Gastrocnemius medialis (tissue), 4 donors: ENCODE measurements at regions not wholly inside any gene's neighbourhood (a gene's known extent, or its start where the extent isn't known, plus 50 kb on each side); places are given as distances from the start of the nearest gene placed in this dataset.

ENCODE experiments used
- POLR2A ChIP-seq, 2 donors: fragments of 450-650 bp; IDR thresholded peaks; one replicate each; pipeline ENCODE4 v1.6.1; 2017; ENCODE audit warnings: antibody characterized with exemption in 2 of 2, mild to moderate bottlenecking in 2 of 2, moderate library complexity in 2 of 2
- TF ChIP-seq, protein P1 (sequence below), 5 experiments: fragments of 450-650 bp in 3 of 5; fragments of 200-600 bp in 2 of 5; sonication (generic) in 2 of 5; IDR thresholded peaks in 4 of 5; conservative IDR thresholded peaks in 1 of 5; 1 replicate in 4 of 5; 2 replicates in 1 of 5; pipeline ENCODE4 v1.5.1; 2016 to 2019; ENCODE audit warnings: antibody characterized with exemption in 5 of 5, mild to moderate bottlenecking in 3 of 5, moderate library complexity in 3 of 5

DNA sequence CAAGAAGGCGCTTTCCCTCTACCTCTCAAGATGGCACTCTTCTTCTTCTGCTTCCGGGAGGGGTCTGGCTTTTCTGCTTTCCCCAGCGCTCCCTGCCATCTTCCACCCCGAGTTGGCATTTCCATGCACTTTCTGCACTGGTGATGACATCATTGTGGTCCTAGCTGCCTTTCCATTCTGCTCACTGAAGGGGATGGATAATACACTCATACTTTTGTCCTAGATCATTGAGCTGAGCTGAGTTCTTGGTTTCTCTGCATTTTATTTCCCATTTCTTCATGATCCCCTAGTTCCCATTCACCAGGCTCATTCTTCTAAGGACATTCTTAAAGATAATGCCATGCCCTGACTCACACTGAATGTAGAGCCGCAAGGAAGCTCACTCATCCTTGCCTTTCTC, 96.7 kb downstream of the EDN1 start:
- TF ChIP-seq, protein P1, sequence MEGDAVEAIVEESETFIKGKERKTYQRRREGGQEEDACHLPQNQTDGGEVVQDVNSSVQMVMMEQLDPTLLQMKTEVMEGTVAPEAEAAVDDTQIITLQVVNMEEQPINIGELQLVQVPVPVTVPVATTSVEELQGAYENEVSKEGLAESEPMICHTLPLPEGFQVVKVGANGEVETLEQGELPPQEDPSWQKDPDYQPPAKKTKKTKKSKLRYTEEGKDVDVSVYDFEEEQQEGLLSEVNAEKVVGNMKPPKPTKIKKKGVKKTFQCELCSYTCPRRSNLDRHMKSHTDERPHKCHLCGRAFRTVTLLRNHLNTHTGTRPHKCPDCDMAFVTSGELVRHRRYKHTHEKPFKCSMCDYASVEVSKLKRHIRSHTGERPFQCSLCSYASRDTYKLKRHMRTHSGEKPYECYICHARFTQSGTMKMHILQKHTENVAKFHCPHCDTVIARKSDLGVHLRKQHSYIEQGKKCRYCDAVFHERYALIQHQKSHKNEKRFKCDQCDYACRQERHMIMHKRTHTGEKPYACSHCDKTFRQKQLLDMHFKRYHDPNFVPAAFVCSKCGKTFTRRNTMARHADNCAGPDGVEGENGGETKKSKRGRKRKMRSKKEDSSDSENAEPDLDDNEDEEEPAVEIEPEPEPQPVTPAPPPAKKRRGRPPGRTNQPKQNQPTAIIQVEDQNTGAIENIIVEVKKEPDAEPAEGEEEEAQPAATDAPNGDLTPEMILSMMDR (IDR thresholded peaks at IDR 0.05 in 4 of 5, conservative IDR thresholded peaks at IDR 0.05 in 1 of 5): no peak
- no peak for TF ChIP-seq POLR2A (IDR thresholded peaks at IDR 0.05)
